ENCODE measurements at regions not wholly inside any gene's neighbourhood (a gene's known extent, or its start where the extent isn't known, plus 50 kb on each side); places are given as distances from the start of the nearest gene placed in this dataset.
A peak's percentile ranks its signal among the peaks of the same experiment; 100 is the strongest.
"Not testable (repeated sequence)": the region's sequence is repeated elsewhere in the genome, so short reads cannot be mapped to it uniquely, and the experiment has no call there.

DNA sequence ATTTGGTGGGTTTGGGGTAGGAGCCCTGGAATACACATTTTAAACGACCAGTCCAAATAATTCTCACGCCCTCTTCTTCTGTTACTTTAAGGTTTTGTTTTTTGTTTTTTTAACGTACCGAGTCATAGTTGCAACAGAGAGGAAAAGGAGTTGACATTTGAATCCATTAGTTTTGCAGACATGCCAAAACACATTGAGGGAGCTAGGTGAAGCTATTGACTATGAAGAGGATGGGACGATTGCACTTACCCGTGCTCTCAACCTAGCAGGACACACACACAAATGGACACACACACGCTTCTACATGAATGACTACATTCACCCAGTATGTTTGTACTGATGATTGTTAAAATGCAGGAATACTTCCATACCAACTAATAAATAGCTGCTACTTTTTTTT is 54.3 kb upstream of the CIT start:
- no peak for DNase-seq (ENCODE audit: low read depth in 2 of 2)

DNA sequence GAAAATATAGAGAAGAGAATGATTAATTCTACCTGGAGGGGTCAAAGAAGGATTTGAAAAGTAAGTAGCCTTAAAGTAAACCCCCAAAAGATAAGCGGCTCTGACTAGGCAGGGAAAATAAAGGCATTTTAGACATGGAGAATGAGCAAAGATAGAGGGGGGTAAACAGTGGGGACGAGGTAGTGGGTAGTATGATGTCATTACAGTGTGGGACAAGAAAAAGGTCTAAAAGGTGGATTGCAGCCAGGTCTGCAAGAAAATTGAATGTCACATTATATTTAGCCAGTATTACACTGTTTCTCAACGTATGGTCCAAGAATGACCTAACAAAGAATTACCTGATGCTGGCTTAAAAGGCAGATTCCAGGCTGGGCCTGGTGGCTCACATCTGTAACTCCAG is 55.8 kb upstream of the CIT start:
- DNase-seq (ENCODE audit: low read depth in 2 of 2) = no peak

DNA sequence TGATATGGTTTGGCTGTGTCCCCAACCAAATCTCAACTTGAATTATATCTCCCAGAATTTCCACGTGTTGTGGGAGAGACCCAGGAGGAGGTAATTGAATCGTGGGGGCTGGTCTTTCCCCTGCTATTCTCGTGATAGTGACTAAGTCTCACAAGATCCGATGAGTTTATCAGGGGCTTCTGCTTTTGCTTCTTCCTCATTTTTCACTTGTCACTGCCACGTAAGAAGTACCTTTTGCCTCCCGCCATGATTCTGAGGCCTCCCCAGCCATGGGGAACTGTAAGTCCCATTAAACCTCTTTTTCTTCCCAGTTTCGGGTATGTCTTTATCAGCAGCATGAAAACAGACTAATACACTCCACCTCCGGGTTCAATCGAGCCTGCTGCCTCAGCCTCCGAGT is 54.3 kb upstream of the BICDL1 start:
- not testable (repeated sequence) for DNase-seq (ENCODE audit: low read depth in 2 of 2)

DNA sequence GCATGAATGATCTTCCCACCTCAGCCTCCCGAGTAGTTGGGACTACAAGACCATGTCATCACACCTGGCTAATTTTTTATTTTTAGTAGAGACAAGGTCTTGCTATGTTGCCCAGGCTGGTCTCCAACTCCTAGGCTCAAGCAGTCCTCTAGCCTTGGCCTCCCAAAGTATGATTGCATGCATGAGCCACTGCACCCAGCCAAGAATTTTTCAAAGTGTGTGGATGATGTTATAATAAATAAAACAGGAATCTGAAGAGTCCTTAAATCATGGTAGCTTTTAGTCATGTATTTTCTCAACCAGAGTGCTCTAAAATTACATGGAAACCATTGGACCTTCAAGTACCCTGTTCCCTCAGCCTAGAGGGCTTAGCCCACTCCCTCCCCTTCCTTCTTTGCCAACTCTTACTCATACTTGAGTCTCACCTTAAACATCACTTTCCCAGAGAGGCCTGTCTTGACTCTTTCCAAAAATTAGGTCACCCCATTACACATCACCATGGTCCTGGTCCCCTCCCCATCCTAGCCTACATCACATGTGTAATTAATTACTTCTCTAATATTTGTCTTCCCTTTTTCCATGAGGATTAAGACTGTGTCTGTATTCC is 52.2 kb upstream of the BICDL1 start:
- DNase-seq (ENCODE audit: low read depth in 2 of 2) = no peak

DNA sequence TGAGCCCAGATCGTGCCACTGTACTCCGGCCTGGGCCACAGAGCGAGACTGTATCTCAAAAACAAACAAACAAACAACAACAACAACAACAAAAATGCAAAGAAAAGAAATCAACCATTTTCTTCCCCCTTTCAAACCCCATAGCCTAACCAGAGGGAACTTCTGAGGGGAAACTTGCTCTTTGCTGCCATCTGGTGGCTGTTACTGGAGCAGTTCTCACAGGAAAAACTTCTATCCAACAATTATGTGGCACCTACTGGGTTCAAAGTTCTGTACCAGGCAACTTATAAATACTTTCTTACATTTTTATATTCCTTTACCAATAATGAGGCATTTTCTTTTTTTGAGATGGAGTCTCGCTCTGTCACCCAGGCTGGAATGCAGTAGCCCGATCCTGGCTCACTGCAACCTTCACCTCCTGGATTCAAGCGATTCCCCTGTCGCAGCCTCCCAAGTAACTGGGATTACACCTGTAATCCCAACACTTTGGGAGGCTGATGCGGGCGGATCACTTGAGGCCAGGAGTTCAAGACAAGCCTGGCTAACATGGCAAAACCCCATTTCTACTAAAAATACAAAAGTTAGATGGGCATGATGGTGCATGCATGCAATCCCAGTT is 50.9 kb upstream of the BICDL1 start:
- peak; percentile 69 to 73 for DNase-seq (ENCODE audit: low read depth in 2 of 2)

Measured in lung microvascular endothelial cell (primary cell).